ENCODE measurements at regions not wholly inside any gene's neighbourhood (a gene's known extent, or its start where the extent isn't known, plus 50 kb on each side); places are given as distances from the start of the nearest gene placed in this dataset.

GRCh38 chr4:7138223-7139166 lies 53.8 kb upstream of the SORCS2 start:
- no peaks in the 10 kb centered on the region for H3K36me3 ChIP-seq
- no peaks in the 10 kb centered on the region for H3K27me3 ChIP-seq (replicated peaks; ENCODE audit: insufficient read depth)
- 89% methylated on average over 21 of the region's 21 CpGs for WGBS
- no peak overlapping the region for H3K4me3 ChIP-seq
- H3K4me1 ChIP-seq (replicated peaks): no peaks in the 10 kb centered on the region
- H3K9me3 ChIP-seq: no peaks in the 10 kb centered on the region
- DNase-seq (ENCODE audit: low spot score): no peak
- intact Hi-C loops (cut with DNase I): no loop called here
- H3K27ac ChIP-seq: no peak overlapping the region
- TF ChIP-seq POLR2A (IDR thresholded peaks at IDR 0.05): no peak
- TF ChIP-seq CTCF (IDR thresholded peaks at IDR 0.05): no peak

GRCh38 chr4:7137326-7138200 lies 54.8 kb upstream of the SORCS2 start:
- no peak for TF ChIP-seq POLR2A (IDR thresholded peaks at IDR 0.05)
- no peak for TF ChIP-seq CTCF (IDR thresholded peaks at IDR 0.05)
- no peak for TF ChIP-seq POLR2AphosphoS5 (IDR thresholded peaks at IDR 0.05)
- WGBS: 95% methylated on average over 30 of the region's 30 CpGs
- no peak for DNase-seq (ENCODE audit: low spot score)
- no peak overlapping the region for H3K4me3 ChIP-seq
- intact Hi-C loops (cut with DNase I): no loop called here
- H3K27me3 ChIP-seq (replicated peaks; ENCODE audit: insufficient read depth): no peaks in the 10 kb centered on the region
- no peaks in the 10 kb centered on the region for H3K4me1 ChIP-seq (replicated peaks)
- H3K36me3 ChIP-seq: no peaks in the 10 kb centered on the region
- H3K9me3 ChIP-seq: no peaks in the 10 kb centered on the region
- H3K27ac ChIP-seq: no peak overlapping the region

- WGBS: 74% methylated on average over 9 of the region's 9 CpGs
- no peak for DNase-seq (ENCODE audit: low spot score)
- no peaks in the 10 kb centered on the region for H3K27me3 ChIP-seq (replicated peaks; ENCODE audit: insufficient read depth)
- no peaks in the 10 kb centered on the region for H3K9me3 ChIP-seq
- no peaks in the 10 kb centered on the region for H3K36me3 ChIP-seq
- no peak overlapping the region for H3K4me3 ChIP-seq
- intact Hi-C loops (cut with DNase I): no loop called here
- H3K27ac ChIP-seq: no peak overlapping the region
- TF ChIP-seq CTCF (IDR thresholded peaks at IDR 0.05): no peak
- H3K4me1 ChIP-seq (replicated peaks): no peaks in the 10 kb centered on the region
These were observed 56.0 kb upstream of the SORCS2 start for GRCh38 chr4:7136351-7136750.

- intact Hi-C loops (cut with DNase I): no loop called here
- 26% methylated on average over 13 of the region's 13 CpGs for WGBS
- no peak overlapping the region for H3K4me3 ChIP-seq
- no peak for TF ChIP-seq POLR2AphosphoS5 (IDR thresholded peaks at IDR 0.05)
- no peak for TF ChIP-seq POLR2A (IDR thresholded peaks at IDR 0.05)
- TF ChIP-seq CTCF (IDR thresholded peaks at IDR 0.05): no peak
- DNase-seq (ENCODE audit: low spot score): no peak
- H3K36me3 ChIP-seq: no peaks in the 10 kb centered on the region
- H3K4me1 ChIP-seq (replicated peaks): no peaks in the 10 kb centered on the region
- H3K9me3 ChIP-seq: no peaks in the 10 kb centered on the region
- H3K27me3 ChIP-seq (replicated peaks; ENCODE audit: insufficient read depth): no peaks in the 10 kb centered on the region
- H3K27ac ChIP-seq: no peak overlapping the region
These were observed 57.0 kb upstream of the SORCS2 start for GRCh38 chr4:7135389-7135746.

All from prostate gland (tissue), 2 donors.